ENCODE measurements at regions not wholly inside any gene's neighbourhood (a gene's known extent, or its start where the extent isn't known, plus 50 kb on each side); places are given as distances from the start of the nearest gene placed in this dataset.

DNA sequence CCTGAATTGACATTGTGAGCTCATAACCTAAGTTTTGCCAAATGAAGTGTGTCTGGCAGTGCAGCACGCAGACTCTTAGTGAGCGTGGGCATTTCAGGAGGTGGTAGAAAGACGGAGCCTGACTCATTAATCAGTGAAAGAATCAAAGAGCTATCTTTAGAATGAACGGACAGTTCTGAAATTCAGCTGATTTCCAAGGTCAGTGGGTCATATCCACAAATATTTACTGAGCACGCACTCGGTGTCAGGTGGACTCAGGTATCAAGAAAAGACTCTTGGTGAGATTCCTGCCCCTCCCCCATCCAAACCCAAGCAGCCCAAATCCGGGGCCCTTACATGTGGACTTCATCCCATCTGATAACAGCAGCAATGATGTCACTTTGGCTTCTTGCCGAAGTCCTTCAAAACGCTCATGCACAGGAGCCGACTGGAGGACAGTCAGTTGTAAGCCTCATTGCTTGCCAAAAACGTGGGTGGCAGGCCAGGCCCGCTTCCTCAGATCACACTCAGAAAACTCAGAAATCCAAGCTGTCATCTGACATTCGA, 185.8 kb downstream of the HS3ST3A1 start:
- TF ChIP-seq CTCF (IDR thresholded peaks at IDR 0.05) (peak in 1 of 12 donors; percentile 10), POLR2A (IDR thresholded peaks at IDR 0.05) (no peak)

Measured in heart left ventricle (tissue), 13 donors.